HepG2 (cell line): ENCODE measurements at regions not wholly inside any gene's neighbourhood (a gene's known extent, or its start where the extent isn't known, plus 50 kb on each side); places are given as distances from the start of the nearest gene placed in this dataset.

Source experiments
- ATAC-seq: fragments of 200-7000 bp; cut with Tn5 transposase; 3 replicates; pipeline ENCODE4 v1.9.1; 2020; ENCODE audit warnings: mild to moderate bottlenecking, moderate library complexity
- BruUV-seq: library from RNA; stranded (reverse); fragments of 400-500 nt; replicated peaks from 2 replicates; lab custom pipeline; 2021; lab: Mats Ljungman, UMichigan
- CTCF ChIA-PET: fragments of 300-600 bp; formaldehyde crosslinking; extraction: SDS; loops from one replicate; lab custom pipeline; 2021; ENCODE audit warnings: low total read pairs, inconsistent platforms, low intra/inter-chr PET ratio; lab: Yijun Ruan, JAX
- POLR2A ChIA-PET: fragments of 350-600 bp; sonication (Branson Sonifier 250); formaldehyde crosslinking; loops from one replicate; lab custom pipeline; 2020; ENCODE audit warnings: antibody characterized with exemption, inconsistent platforms; lab: Yijun Ruan, JAX
- DNase-seq: peaks from one replicate; pipeline ENCODE4 v3.0.0-alpha.2; 2015; ENCODE audit warnings: low spot score
- FAIRE-seq: peaks from 3 replicates; lab custom pipeline; 2011; peaks lifted over from hg19 to GRCh38; lab: Jason Lieb, UNC
- H2AFZ ChIP-seq: one replicate; pipeline ENCODE4 v1.6.1; 2011; ENCODE audit warnings: low read length, inconsistent platforms
- H3K27ac ChIP-seq: fragments of 300-600 bp; 3 replicates; pipeline ENCODE4 v1.8.0; 2011; ENCODE audit warnings: mixed run types, mild to moderate bottlenecking, mixed read lengths, low read length, inconsistent platforms; ENCODE audit not compliant: insufficient read depth; ENCODE audit errors: extremely low read length
- H3K27me3 ChIP-seq, 2 experiments: fragments of 200-600 bp in 1 of 2; 2 replicates in 1 of 2; 3 replicates in 1 of 2; pipeline versions ENCODE4 v1.6.0 to v1.8.0; 2011; ENCODE audit warnings: low read length in 2 of 2, mild to moderate bottlenecking in 2 of 2, moderate library complexity in 2 of 2, inconsistent platforms in 1 of 2; ENCODE audit not compliant: insufficient read depth in 2 of 2, control insufficient read depth in 1 of 2
- H3K36me3 ChIP-seq, 2 experiments: fragments of 200-600 bp in 1 of 2; replicated peaks in 1 of 2; 2 replicates in 1 of 2; 3 replicates in 1 of 2; pipeline versions ENCODE4 v1.5.1 to v1.8.0; 2011; ENCODE audit warnings: low read length in 2 of 2, inconsistent platforms in 1 of 2; ENCODE audit not compliant: insufficient read depth in 2 of 2, control insufficient read depth in 1 of 2
- H3K4me1 ChIP-seq: 2 replicates; pipeline ENCODE4 v1.5.1; 2012; ENCODE audit warnings: low read length, inconsistent platforms; ENCODE audit not compliant: insufficient read depth
- H3K4me2 ChIP-seq: 2 replicates; pipeline ENCODE4 v1.6.0; 2011; ENCODE audit warnings: low read depth, low read length, inconsistent platforms
- H3K4me3 ChIP-seq, 3 experiments: fragments of 200-600 bp in 1 of 3; sonication (generic), shearing (Covaris generic) in 1 of 3; replicated peaks in 1 of 3; 2 replicates each; pipeline ENCODE4 v1.5.1; 2011 to 2016; ENCODE audit warnings: low read length in 3 of 3, inconsistent platforms in 2 of 3, low read depth in 2 of 3, mild to moderate bottlenecking in 2 of 3, control low read depth in 1 of 3, mixed read lengths in 1 of 3; ENCODE audit not compliant: insufficient read depth in 1 of 3
- H3K79me2 ChIP-seq: one replicate; pipeline ENCODE4 v1.6.1; 2011; ENCODE audit warnings: low read length, inconsistent platforms; ENCODE audit not compliant: insufficient read depth
- H3K9ac ChIP-seq: 2 replicates; pipeline ENCODE4 v1.6.0; 2011; ENCODE audit warnings: mild to moderate bottlenecking, low read depth, low read length, inconsistent platforms; ENCODE audit not compliant: insufficient read depth
- H3K9me3 ChIP-seq: 2 replicates; pipeline ENCODE4 v1.5.1; 2012; ENCODE audit warnings: mild to moderate bottlenecking, low read length
- H4K20me1 ChIP-seq: 2 replicates; pipeline ENCODE4 v1.6.0; 2011; ENCODE audit warnings: inconsistent platforms, mild to moderate bottlenecking, low read length, moderate library complexity; ENCODE audit not compliant: insufficient read depth
- AGO2 ChIP-seq: fragments of 200-400 bp; formaldehyde crosslinking; optimal IDR thresholded peaks from 2 replicates; pipeline ENCODE3; 2017; ENCODE audit warnings: mild to moderate bottlenecking, low read depth, low read length, moderate library complexity
- EP300 ChIP-seq, 3 experiments: sonication (generic) in 1 of 3; formaldehyde crosslinking in 1 of 3; IDR thresholded peaks; 2 replicates each; pipeline versions ENCODE4 v1.5.1 to v1.6.1; 2011 to 2020; ENCODE audit warnings: low read depth in 2 of 3, low read length in 2 of 3, borderline replicate concordance in 1 of 3, improper control_type of control experiment in 1 of 3, mild to moderate bottlenecking in 1 of 3, missing genetic modification reagents in 1 of 3, moderate library complexity in 1 of 3
- KIAA2018 ChIP-seq: sonication (generic); formaldehyde crosslinking; IDR thresholded peaks from 2 replicates; pipeline ENCODE4 v1.5.0; 2020; ENCODE audit warnings: mild to moderate bottlenecking, missing genetic modification reagents, borderline replicate concordance
- KLF12 ChIP-seq: sonication (generic); formaldehyde crosslinking; IDR thresholded peaks from 2 replicates; pipeline ENCODE4 v1.4.0; 2020; ENCODE audit warnings: missing genetic modification reagents, borderline replicate concordance
- MEIS2 ChIP-seq: sonication (generic); formaldehyde crosslinking; IDR thresholded peaks from 2 replicates; pipeline ENCODE4 v1.9.0; 2021; ENCODE audit warnings: mild to moderate bottlenecking, missing genetic modification reagents
- NFATC3 ChIP-seq: sonication (generic); formaldehyde crosslinking; IDR thresholded peaks from 2 replicates; pipeline ENCODE4 v1.5.1; 2020; ENCODE audit warnings: mild to moderate bottlenecking, missing genetic modification reagents
- RAD51 ChIP-seq: fragments of 450-650 bp; IDR thresholded peaks from 2 replicates; pipeline ENCODE4 v1.6.1; 2016; ENCODE audit warnings: borderline replicate concordance
- SALL1 ChIP-seq: sonication (generic); formaldehyde crosslinking; IDR thresholded peaks from 2 replicates; pipeline ENCODE4 v1.8.0; 2022; ENCODE audit warnings: mild to moderate bottlenecking, missing genetic modification reagents
- TP53 ChIP-seq: sonication (generic); formaldehyde crosslinking; conservative IDR thresholded peaks from 2 replicates; pipeline ENCODE4 v1.4.0; 2020; ENCODE audit warnings: missing genetic modification reagents
- U2AF1 ChIP-seq: fragments of 200-400 bp; formaldehyde crosslinking; optimal IDR thresholded peaks from 2 replicates; pipeline ENCODE3; 2017; ENCODE audit warnings: mild to moderate bottlenecking, low read depth, low read length
- ZIK1 ChIP-seq: sonication (generic); formaldehyde crosslinking; IDR thresholded peaks from 2 replicates; pipeline ENCODE4 v1.5.0; 2020; ENCODE audit warnings: mild to moderate bottlenecking, low read depth, missing genetic modification reagents, borderline replicate concordance
- ZNF282 ChIP-seq: fragments of 450-650 bp; IDR thresholded peaks from 2 replicates; pipeline ENCODE4 v1.6.1; 2018; ENCODE audit not compliant: partially characterized antibody
- ZNF3 ChIP-seq: IDR thresholded peaks from 2 replicates; pipeline ENCODE4 v1.7.0; 2017; ENCODE audit warnings: inconsistent platforms
- ZNF562 ChIP-seq: sonication (generic); formaldehyde crosslinking; IDR thresholded peaks from 2 replicates; pipeline ENCODE4 v1.8.0; 2022; ENCODE audit warnings: missing genetic modification reagents, borderline replicate concordance
- ZNF607 ChIP-seq: sonication (generic); formaldehyde crosslinking; IDR thresholded peaks from 2 replicates; pipeline ENCODE4 v1.5.1; 2020; ENCODE audit warnings: missing genetic modification reagents, mild to moderate bottlenecking, borderline replicate concordance
- ZNF703 ChIP-seq: sonication (generic); formaldehyde crosslinking; IDR thresholded peaks from 2 replicates; pipeline ENCODE4 v1.5.1; 2020; ENCODE audit warnings: missing genetic modification reagents, mild to moderate bottlenecking, moderate library complexity, borderline replicate concordance
- ZNF713 ChIP-seq: sonication (generic); formaldehyde crosslinking; IDR thresholded peaks from 2 replicates; pipeline ENCODE4 v1.4.0; 2020; ENCODE audit warnings: mild to moderate bottlenecking, missing genetic modification reagents
- ZNF761 ChIP-seq: sonication (generic); formaldehyde crosslinking; conservative IDR thresholded peaks from 2 replicates; pipeline ENCODE4 v1.4.0; 2020; ENCODE audit warnings: mild to moderate bottlenecking, missing genetic modification reagents
- ZNF816 ChIP-seq: sonication (generic); formaldehyde crosslinking; IDR thresholded peaks from 2 replicates; pipeline ENCODE4 v1.8.0; 2022; ENCODE audit warnings: missing genetic modification reagents, mild to moderate bottlenecking, borderline replicate concordance
- WGBS: methylation state at CpG from one replicate; pipeline ENCODE4 v1.1.6; 2017; ENCODE audit warnings: low lambda C conversion rate; 5-methylcytosine and 5-hydroxymethylcytosine counted together
- in situ Hi-C: cut with HindIII; loops from 2 replicates; pipeline ENCODE4 v1.10.0; 2017; ENCODE audit warnings: low pct_unique_long_range_greater_than_20kb; ENCODE audit not compliant: extremely low pct_ligation_motif_present
- intact Hi-C: fragments of 100-400 bp; cut with micrococcal nuclease; formaldehyde crosslinking; loops from one replicate; pipeline ENCODE4 v1.10.0; 2022; ENCODE audit not compliant: unreplicated experiment

DNA sequence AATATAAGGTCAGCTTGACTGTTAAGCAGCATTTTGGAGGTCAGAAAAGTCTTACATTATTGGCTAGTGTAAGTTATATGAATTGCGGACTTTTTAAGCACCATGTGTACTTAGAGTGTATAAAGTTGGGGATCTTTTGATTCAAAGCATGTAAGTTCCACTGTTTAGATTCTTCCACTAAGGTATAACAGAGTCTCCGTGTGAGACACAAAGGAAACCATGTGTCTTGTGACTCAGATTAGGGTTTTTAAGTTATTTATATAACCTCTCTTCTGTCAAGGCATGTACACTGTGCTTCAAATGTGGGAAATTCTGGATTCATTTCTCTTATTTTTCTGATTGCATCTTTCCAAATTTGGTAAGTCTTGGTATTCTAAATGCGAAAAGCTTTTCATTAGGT lies 143.5 kb upstream of the SOX2 start:
- H2AFZ ChIP-seq = no peak overlapping the region
- FAIRE-seq (no peak), DNase-seq (no peak), ATAC-seq (no peak)
- no peaks in the 10 kb centered on the region for H3K9me3 ChIP-seq
- H3K4me1 ChIP-seq = no peaks in the 10 kb centered on the region
- ChIA-PET CTCF (no interaction called here), POLR2A (no interaction called here)
- H3K9ac ChIP-seq = no peak overlapping the region
- H4K20me1 ChIP-seq = no peaks in the 10 kb centered on the region
- H3K36me3 ChIP-seq = no peaks in the 10 kb centered on the region
- no peak overlapping the region for H3K4me2 ChIP-seq
- H3K27ac ChIP-seq = no peak overlapping the region
- BruUV-seq = no TSS peak
- no peak overlapping the region for H3K4me3 ChIP-seq
- 25% methylated on average over 3 of the region's 3 CpGs for WGBS
- H3K79me2 ChIP-seq = no peaks in the 10 kb centered on the region
- intact Hi-C loops = no loop called here
- in situ Hi-C loops = no loop called here
- no peaks in the 10 kb centered on the region; a peak in 1 of 5 replicates for H3K27me3 ChIP-seq
- TF ChIP-seq ZNF816 = no peak
- TF ChIP-seq AGO2 = no peak
- TF ChIP-seq ZNF282 = no peak
- TF ChIP-seq ZNF703 (CRISPR knock-in tag) = no peak
- TF ChIP-seq EP300 (IDR thresholded peaks at IDR 0.05; ENCODE audit: low read depth in 2 of 2, low read length in 2 of 2) = no peak
- TF ChIP-seq EP300 (CRISPR knock-in tag; IDR thresholded peaks at IDR 0.05; ENCODE audit: borderline replicate concordance) = no peak
- TF ChIP-seq ZNF761 (CRISPR knock-in tag) = no peak
- no peak for TF ChIP-seq KLF12
- TF ChIP-seq KIAA2018 (CRISPR knock-in tag) = no peak
- no peak for TF ChIP-seq TP53 (CRISPR knock-in tag)
- no peak for TF ChIP-seq SALL1 (CRISPR knock-in tag)
- no peak for TF ChIP-seq ZNF562 (CRISPR knock-in tag)
- TF ChIP-seq ZNF3 = no peak
- no peak for TF ChIP-seq ZIK1 (CRISPR knock-in tag)
- TF ChIP-seq ZNF607 (CRISPR knock-in tag) = no peak
- no peak for TF ChIP-seq MEIS2 (CRISPR knock-in tag)
- no peak for TF ChIP-seq NFATC3
- no peak for TF ChIP-seq U2AF1
- TF ChIP-seq RAD51 = no peak
- TF ChIP-seq ZNF713 (CRISPR knock-in tag) = no peak
